ENCODE measurements at regions not wholly inside any gene's neighbourhood (a gene's known extent, or its start where the extent isn't known, plus 50 kb on each side); places are given as distances from the start of the nearest gene placed in this dataset.

- TF ChIP-seq, protein P1, sequence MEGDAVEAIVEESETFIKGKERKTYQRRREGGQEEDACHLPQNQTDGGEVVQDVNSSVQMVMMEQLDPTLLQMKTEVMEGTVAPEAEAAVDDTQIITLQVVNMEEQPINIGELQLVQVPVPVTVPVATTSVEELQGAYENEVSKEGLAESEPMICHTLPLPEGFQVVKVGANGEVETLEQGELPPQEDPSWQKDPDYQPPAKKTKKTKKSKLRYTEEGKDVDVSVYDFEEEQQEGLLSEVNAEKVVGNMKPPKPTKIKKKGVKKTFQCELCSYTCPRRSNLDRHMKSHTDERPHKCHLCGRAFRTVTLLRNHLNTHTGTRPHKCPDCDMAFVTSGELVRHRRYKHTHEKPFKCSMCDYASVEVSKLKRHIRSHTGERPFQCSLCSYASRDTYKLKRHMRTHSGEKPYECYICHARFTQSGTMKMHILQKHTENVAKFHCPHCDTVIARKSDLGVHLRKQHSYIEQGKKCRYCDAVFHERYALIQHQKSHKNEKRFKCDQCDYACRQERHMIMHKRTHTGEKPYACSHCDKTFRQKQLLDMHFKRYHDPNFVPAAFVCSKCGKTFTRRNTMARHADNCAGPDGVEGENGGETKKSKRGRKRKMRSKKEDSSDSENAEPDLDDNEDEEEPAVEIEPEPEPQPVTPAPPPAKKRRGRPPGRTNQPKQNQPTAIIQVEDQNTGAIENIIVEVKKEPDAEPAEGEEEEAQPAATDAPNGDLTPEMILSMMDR (IDR thresholded peaks at IDR 0.05) = no peak
- no peak for TF ChIP-seq POLR2A (IDR thresholded peaks at IDR 0.05)
Measured at GRCh38 chr9:26221290-26221689, 543.0 kb upstream of the TUSC1 start.
